HG02885 (cell line): ENCODE measurements at regions not wholly inside any gene's neighbourhood (a gene's known extent, or its start where the extent isn't known, plus 50 kb on each side); places are given as distances from the start of the nearest gene placed in this dataset.
A peak's percentile ranks its signal among the peaks of the same experiment; 100 is the strongest.

ENCODE experiments used
- ATAC-seq: cut with Tn5 transposase; IDR thresholded peaks from one replicate; pipeline ENCODE4 v1.9.1; 2021; ENCODE audit warnings: mild to moderate bottlenecking; ENCODE audit not compliant: unreplicated experiment, poor library complexity

- no peak for ATAC-seq
Measured at GRCh38 chr4:14076776-14077175, 449.3 kb upstream of the BOD1L1 start.

GRCh38 chr4:14078326-14078725 lies 450.8 kb upstream of the BOD1L1 start:
- no peak for ATAC-seq

- ATAC-seq: no peak
Measured at GRCh38 chr4:14079601-14080000, 452.1 kb upstream of the BOD1L1 start.

- ATAC-seq: no peak
Measured at GRCh38 chr4:14083150-14083549, 455.6 kb upstream of the BOD1L1 start.

- no peak for ATAC-seq
Measured at GRCh38 chr4:14084598-14084997, 457.1 kb upstream of the BOD1L1 start.

GRCh38 chr4:14087459-14087858 lies 459.9 kb upstream of the BOD1L1 start:
- ATAC-seq: peak; percentile 78

GRCh38 chr4:14087921-14088320 lies 460.4 kb upstream of the BOD1L1 start:
- ATAC-seq: peak; percentile 16

- no peak for ATAC-seq
Measured at GRCh38 chr4:14091531-14091930, 464.0 kb upstream of the BOD1L1 start.

GRCh38 chr4:14091966-14092365 lies 464.4 kb upstream of the BOD1L1 start:
- no peak for ATAC-seq

- ATAC-seq: no peak
Measured at GRCh38 chr4:14092741-14093140, 465.2 kb upstream of the BOD1L1 start.

GRCh38 chr4:14095831-14096230 lies 468.3 kb upstream of the BOD1L1 start:
- ATAC-seq: no peak

- ATAC-seq: no peak
Measured at GRCh38 chr4:14096396-14096965, 469.0 kb upstream of the BOD1L1 start.

- ATAC-seq: no peak
Measured at GRCh38 chr4:14100349-14100748, 472.8 kb upstream of the BOD1L1 start.

- no peak for ATAC-seq
Measured at GRCh38 chr4:14110407-14110806, 482.9 kb upstream of the BOD1L1 start.

- no peak for ATAC-seq
Measured at GRCh38 chr4:14111730-14112181, 484.2 kb upstream of the BOD1L1 start.

- ATAC-seq: no peak
Measured at GRCh38 chr4:14115106-14115505, 487.6 kb upstream of the BOD1L1 start.

GRCh38 chr4:14117575-14118238 lies 490.2 kb upstream of the BOD1L1 start:
- no peak for ATAC-seq

- ATAC-seq: no peak
Measured at GRCh38 chr4:14124816-14125215, 497.3 kb upstream of the BOD1L1 start.

- ATAC-seq: peak; percentile 93
Measured at GRCh38 chr4:14125375-14126129, 498.0 kb upstream of the BOD1L1 start.

- ATAC-seq: no peak
Measured at GRCh38 chr4:14130551-14130950, 503.0 kb upstream of the BOD1L1 start.

- ATAC-seq: no peak
Measured at GRCh38 chr4:14131335-14131734, 503.8 kb upstream of the BOD1L1 start.
